ENCODE measurements at regions not wholly inside any gene's neighbourhood (a gene's known extent, or its start where the extent isn't known, plus 50 kb on each side); places are given as distances from the start of the nearest gene placed in this dataset.
"Not testable (repeated sequence)": the region's sequence is repeated elsewhere in the genome, so short reads cannot be mapped to it uniquely, and the experiment has no call there.

DNA sequence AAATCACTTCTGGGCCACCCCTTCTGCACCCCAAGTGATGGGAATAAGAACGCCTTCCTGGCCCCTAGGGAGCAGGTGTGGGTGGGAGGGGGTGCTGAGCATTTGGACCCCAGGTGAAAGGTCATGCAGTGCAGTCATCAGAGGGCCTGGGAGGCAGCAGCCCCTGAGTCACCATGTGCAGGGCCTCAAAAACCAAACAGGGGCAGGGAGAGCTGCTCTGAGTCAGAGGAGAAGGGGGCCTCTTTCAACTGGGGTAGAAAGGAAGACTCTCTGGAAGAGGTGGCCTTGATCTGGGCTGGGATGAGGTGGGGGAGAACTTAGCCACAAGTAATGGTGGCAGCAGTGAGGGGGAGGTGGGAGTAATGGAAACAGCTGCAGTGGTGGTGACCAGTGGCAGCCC is 164.3 kb downstream of the BUB3 start:
- DNase-seq (ENCODE audit: low read depth in 2 of 2), result no peak

DNA sequence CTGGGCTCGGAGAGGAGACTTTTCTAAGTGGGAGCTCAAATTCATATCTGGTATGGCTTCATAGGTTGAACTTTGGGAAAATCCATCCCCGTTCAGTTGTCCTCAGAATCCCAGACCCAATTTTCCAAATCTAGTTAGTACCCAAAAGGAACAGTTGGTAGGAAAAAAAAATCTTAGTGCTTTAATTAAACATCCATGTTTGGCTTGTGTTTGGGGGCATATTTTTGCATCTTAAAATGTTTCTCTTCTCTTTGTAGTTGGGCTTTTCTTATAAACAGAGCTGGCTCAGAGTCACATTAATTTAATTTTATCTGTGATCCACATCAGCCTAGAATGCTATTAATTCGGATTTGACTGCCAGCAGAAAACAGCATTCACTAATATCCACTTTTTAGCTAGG is 165.9 kb downstream of the BUB3 start:
- DNase-seq (ENCODE audit: low read depth in 2 of 2), result no peak

DNA sequence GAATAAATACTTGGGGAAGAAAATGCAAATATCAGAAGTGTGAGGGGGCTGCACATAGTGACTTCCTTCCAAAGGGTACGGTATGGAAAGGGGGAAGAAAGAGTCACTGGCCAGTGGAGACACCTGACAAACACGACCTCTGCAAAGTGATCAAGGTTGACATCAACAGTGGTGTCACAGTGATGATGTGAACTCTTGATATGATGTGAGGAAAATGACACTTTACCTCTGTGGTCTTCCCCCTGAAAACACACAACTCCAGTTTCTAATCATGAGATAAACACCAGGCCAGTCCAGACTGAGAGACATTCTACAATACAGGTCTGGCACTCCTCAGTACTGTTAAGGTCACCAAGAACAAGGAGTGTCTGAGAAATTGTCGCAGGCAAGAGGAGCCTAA is 169.7 kb downstream of the BUB3 start:
- no peak for DNase-seq (ENCODE audit: low read depth in 2 of 2)

DNA sequence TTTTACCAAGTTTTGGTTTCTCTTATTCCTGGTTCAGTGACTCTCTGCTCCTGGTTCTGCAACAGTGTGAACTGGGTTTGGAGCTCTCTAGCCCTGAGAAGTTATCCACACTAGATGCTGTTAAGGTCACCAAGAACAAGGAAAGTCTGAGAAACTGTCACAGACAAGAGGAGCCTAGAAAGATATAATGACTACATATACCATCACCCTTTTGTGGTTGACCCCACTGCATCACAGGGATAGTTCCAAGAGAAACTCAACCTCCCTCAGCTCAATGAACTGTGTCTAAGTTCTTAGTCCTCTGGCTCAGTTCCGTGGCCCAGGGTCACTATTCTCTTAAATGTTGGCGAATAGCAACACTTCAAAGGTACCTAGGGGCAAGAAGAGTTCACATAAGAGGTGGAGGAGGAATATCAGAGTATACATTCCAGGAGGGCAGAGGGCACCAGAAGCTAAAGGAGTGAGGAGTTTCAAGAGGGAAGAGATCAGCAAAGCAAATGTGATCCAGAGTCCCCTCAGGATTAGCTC is 171.5 kb downstream of the BUB3 start:
- DNase-seq (ENCODE audit: low read depth in 2 of 2), result no peak

DNA sequence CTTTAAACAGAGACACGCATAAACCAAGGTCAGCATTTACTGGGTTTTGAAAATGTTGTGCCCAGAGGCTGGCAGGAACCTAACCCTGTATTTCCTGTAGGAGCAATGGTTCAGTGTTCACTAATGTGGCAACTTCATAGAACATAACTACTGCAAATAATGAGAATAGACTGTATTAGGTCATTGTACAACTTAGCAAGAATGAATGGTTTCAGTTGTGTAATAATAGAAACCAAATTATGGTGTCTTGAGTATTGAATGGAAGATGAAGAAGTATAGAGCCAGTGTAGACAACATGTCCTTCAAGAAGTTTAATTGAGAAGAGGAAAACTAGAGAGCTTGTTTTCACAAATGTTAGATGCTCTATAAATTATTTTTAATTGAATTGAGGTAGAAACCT is 172.5 kb downstream of the BUB3 start:
- DNase-seq (ENCODE audit: low read depth in 2 of 2), result no peak

DNA sequence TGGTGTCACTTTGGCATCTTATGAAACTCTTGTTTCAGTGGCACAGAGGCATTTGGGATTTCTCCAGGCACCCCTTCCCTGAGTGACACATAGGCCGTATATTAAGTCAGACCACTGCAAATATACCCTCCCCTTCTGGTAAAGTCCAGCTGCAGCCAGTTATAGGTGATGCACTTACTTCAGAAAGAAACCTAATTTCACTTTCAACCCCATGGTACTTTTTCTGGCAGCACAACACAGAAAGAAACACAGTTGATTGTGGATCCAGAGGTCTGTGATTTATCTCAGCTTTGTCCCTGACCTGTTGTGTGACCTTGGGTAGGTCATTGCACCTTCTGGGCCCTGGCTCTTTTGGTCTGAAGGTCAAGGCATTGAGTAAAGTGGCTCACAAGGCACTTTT is 173.2 kb downstream of the BUB3 start:
- no peak for DNase-seq (ENCODE audit: low read depth in 2 of 2)

DNA sequence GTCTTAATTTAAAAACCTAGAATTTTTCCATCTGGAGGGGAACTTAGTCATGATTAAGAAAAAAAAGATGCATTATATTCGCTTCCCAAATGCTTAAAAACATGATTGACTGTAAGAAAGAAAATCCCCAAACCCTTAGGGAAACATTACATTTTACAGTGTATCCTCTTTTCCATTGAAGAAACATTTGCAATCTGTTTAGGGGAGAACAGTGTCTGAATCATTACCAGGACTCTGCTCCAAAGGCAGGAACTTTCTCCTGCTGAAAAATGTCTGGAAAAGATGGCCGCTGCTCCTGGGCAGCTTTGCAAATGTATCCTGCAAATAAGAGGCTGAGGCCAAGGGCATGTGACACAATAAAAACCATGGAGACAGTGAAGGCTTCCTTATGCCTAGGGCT is 173.7 kb downstream of the BUB3 start:
- no peak for DNase-seq (ENCODE audit: low read depth in 2 of 2)

DNA sequence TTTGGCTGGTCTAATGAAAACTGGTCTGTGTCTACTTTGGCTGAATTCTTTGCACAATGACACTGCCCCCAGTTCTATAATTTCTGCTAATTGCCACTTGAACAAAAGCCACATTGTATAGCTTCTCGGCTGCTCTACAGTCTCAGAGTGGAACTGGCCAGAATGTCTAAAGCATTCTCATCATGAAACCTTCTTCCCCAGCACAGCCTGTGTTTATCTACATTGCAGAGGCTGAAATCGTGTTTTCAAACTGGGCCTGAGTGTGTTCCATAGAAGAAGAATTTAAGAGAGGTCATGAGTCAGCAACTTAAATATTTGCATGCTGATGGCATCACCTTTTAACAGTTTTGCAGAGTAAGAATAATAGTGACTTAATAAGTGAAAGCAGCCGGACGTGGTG is 177.2 kb downstream of the BUB3 start:
- no peak for DNase-seq (ENCODE audit: low read depth in 2 of 2)

DNA sequence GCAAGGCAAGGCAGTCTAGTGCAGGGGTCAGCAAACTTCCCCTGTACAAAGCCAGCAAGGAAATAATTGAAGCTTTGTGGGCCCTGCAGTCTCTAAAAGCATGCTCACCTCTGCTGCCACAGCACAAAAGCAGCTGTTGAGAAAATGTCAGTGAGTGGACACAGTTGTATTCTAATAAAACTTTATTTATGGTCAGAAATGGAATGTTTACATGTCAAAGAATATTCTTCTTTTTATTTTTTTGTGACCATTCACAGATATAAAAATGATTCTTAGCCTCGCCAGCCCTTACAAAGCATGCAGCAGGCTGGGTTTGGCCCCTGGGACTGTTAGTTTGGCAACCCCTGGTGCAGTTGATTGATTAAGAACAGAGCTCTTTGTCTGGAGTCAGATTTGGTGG is 192.4 kb downstream of the BUB3 start:
- DNase-seq (ENCODE audit: low read depth in 2 of 2), result no peak

DNA sequence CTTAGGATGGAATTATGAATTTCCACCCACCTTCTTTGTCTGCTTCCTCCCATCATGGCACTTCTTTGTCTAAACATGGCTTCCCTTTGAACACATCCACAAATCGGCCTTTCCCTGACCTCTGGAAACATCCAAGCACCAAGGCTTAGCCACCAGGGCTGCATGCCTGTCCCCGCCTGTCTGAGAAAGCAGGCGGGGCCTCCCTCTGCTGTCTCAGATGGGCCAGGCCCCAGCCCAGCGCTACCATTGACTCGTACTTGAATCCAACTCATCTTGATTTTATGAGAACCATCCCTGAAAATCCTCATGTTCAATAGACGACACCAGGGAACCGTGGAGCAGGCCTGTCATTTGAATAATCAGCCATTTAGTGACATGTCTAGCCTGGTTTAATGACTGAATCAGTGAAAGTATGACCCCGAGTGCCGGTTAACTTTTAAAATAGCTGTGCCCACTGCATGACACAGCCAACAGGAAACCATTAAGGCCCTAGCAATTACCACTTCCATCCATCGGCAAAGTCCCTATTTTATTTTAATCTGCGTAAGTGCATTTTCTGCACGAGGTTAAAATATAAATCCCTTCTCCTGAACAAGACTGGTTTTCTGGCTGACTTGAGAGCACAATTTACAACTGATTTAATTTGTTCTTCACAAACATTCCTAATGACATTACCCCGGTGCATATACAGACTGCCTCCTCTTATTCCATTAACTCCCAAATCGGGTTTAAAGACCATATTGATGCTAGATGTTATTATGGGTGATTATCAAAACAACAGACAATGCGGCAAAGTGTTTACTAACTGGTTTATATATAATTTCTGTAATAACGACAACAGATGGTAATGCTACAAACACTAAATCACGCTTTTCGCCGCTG is 194.7 kb downstream of the BUB3 start:
- DNase-seq (ENCODE audit: low read depth in 2 of 2), result no peak

DNA sequence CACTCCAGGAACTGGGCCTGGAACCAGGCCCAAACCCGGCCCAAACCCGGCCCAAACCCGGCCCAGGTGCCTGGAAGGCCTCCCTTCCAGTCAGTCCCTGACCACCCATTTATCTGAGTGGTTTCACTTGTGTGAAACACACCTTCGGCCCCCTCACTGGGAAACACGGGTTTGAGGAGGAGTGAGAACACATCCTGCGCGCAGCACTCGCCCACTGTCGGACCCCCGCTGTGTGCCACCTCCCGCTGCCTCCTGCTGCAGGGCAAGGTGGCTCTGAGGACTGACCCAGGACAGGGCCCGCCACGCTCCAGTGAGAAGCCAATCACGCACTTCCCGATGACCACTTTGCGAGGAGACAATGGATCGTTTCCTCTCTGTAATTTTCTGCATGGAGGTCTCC is 197.5 kb downstream of the BUB3 start:
- DNase-seq (ENCODE audit: low read depth in 2 of 2), result no peak

DNA sequence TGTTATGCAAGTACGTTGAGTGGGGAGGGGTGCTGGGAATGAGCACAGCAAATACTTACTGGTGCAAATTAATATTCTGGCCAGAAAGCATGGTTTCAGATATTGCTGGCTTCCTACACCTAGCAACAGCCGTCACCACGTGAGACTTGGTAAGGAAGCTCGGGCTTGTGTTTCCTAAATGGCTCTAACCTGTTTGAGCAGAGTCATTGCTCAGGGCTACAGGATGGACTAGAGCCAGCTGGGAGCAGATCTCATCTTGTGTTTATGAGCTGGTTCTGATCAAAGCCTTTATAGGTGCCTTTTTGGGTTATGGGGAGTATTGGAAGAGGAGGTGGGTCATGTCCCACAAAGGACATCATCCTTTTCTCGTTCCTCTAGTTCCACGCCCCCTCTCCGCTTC is 200.3 kb downstream of the BUB3 start:
- no peak for DNase-seq (ENCODE audit: low read depth in 2 of 2)

DNA sequence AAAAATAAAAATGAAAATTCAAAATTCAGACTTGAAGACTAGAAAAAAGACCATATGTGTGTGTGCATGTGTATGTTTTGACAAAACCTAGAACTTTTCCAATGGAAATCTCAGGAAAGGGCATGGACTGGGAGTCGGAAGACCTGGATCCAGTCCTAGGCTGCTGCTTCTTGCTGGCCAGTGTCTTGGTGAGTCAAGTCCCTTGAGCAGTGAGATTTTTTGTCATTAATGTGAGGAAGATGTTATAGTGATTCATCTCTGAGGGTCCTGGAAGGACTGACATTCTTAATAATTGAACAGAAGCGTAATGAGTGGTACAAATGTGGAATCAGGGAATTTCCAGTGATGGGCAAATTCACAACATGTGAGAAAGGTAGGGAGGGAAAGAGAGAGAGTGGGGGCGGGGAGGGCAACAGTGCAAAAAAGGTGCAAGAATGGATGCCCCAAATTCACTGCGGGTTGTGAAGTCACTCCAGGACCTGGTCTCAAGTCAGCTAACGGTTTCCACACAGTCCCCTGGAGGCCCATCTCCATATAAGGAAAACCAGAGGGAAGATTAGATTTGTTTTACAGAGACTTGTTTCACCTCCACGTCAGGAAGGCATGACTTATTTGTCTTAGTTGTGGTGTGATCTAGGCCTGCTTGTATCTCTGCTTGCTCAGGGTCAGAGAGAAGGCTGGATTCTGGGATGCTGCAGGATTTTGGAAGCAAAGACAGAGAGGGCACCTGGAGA is 201.7 kb downstream of the BUB3 start:
- DNase-seq (ENCODE audit: low read depth in 2 of 2), result no peak

DNA sequence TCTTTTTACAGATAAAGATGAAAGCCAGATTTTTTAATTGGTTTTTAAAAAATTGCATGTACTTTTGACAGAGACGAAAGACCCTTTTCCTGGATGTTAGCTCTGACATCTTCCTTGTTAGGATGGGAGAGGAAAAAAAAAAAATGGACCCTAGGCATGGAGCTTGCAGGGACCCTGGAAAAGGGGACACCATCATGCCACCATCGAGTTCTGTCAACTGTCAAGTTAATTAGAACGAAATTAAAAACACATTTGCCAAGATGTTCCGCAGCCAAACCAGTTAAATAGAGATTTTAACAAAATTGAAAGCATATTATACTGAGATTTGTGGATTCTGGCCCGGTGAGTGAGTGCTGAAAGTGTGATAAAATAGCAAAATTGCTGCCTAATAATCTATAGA is 202.6 kb downstream of the BUB3 start:
- no peak for DNase-seq (ENCODE audit: low read depth in 2 of 2)

DNA sequence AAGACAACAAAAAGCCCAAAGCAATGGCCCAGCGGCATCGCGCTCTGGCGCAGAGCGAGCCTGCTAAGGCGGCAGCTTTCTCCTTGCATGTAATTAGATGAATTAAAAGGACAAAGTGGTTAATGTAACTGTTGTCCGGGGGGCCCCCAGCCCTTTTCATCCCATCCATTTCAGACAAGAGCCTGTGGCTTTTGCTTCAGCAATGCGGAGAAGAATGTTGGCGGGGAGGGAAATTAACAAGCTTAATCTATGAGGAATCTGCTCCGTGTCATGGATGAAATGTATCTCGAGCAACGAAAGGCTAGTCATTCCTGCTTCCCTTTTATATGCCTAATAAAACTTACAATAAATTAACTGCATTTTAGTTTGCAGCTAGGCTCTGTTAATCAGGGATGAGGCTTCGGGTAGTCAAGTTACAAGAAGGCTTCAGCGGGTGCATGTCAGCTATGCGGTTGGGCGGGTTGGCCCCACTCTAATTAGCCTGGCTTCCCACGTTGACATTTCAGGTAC is 203.3 kb downstream of the BUB3 start:
- no peak for DNase-seq (ENCODE audit: low read depth in 2 of 2)

DNA sequence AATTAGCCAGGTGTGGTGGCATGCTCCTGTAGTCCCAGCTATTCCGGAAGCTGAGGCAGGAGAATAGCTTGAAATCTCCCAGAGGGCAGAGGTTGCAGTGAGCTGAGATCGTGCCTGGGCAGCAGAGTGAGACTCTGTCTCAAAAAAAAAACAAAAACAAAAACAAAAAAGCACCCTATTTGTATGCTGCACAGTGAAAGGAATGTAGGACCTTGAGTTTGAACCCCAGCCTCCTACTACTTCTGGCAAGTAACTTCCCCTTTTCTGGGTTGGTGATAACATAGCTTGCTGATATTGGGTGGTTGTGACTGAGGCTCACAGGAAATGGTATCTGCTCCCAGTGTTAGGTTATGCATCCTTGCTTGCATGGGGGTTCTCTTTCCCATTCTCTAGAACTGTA is 205.3 kb downstream of the BUB3 start:
- no peak for DNase-seq (ENCODE audit: low read depth in 2 of 2)

DNA sequence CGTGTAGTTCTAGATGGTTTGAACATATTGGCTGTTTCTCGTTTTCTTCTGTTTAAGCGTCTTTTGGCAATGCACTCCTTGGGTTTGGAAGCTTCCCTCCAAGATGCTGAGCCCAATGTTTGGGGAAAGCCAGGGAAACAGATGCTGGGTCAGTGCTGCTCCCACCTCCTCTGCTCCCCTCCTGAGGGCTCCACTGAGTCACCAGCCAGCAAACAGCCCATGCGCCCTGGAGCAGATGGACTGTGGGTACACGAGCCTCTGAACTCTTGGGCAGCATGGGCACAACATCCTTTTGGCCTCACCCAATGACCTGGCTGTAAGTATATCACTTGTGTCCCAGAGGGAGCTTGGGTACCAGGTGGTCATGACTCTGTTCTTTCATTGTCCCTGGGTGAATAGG is 207.6 kb downstream of the BUB3 start:
- DNase-seq (ENCODE audit: low read depth in 2 of 2), result no peak

DNA sequence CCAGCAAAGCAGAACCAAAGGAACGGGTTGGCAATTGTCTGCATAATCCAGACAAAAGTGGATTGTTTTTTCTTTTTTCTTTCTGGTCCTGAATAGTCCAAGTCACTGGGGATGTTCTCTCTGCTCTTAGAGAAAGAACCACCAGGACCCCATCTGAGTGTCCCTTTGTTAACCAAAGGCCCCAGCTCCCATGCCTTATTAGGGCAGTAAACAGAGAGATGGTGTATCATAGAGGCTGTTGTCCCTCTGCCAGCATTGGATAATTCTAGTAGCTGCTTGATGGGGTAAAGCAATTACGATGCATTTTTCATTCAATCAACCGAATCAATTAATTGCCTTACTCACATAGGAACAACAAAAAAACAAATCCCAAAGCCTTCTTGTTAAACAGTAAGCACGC is 213.0 kb downstream of the BUB3 start:
- DNase-seq (ENCODE audit: low read depth in 2 of 2), result no peak

DNA sequence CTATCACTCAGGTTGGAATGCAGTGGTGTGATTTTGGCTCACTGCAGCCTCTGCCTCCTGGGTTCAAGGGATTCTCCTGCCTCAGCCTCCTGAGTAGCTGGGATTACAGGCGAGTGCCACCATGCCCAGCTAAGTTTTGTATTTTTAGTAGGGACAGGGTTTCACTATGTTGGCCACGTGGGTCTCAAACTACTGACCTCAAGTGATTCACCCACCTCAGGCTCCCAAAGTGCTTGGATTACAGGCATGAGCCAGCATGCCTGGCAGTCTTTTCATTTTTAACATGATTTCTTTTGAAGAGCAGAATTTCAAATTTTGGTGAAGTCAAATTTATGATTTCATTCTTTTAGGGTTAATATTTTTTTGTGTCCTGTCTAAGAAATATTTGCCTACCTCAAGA is 217.4 kb downstream of the BUB3 start:
- DNase-seq (ENCODE audit: low read depth in 2 of 2), result not testable (repeated sequence)

DNA sequence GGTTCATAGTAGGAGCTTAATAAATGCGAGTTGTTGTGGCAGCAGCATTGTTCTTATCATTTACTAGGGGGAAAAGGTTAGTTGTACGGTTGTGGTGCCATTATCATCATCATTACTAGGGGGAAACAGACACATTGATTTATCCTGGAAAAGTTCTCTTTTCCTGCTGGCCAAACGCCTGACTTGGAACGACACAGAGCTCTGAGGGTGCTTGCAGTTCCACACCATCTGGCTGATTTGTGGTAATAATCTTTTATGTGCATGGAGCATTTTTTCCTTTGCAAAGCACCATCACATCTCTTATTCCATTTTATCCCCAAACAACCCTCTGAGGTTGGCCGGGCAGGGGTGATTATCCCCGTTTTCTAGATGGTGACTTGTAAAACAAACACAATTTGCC is 219.4 kb downstream of the BUB3 start:
- DNase-seq (ENCODE audit: low read depth in 2 of 2), result no peak

DNA sequence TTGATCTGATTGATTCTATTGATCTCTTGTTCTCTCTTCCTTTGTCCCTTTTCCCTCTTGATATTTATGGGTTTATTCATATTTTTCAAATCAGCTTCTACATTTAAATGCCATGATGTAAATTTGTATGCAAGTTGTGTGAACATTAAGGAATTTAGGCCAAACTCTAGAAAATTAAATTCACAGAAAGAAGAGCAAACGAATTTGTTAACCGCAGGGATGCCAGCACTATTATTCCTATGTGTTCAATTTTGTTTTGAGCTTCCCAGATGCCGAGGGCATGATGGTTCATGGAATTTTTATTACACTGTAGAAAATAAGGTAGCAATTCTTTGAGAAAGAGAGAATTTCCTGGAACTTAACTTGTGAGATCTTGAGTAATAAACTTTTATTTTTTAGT is 220.9 kb downstream of the BUB3 start:
- DNase-seq (ENCODE audit: low read depth in 2 of 2), result no peak

DNA sequence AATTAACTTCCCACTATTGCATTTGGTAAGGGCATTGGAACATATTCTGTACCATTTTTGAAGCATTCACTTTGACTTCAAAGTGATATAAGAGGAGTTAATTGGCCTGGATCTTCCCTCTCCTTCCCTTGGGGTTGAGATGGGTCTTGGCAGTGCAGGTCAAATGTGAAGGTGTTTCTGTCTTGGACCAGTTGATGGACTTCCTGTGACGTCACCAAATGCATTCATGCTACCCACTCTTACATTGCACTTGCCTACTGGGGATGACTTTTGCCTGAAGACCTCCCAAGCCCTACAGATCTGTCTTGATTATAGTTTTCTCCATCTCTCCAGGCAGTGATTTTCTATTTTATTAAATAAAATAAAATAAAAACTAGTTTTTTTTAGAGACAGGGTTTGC is 221.5 kb downstream of the BUB3 start:
- no peak for DNase-seq (ENCODE audit: low read depth in 2 of 2)

DNA sequence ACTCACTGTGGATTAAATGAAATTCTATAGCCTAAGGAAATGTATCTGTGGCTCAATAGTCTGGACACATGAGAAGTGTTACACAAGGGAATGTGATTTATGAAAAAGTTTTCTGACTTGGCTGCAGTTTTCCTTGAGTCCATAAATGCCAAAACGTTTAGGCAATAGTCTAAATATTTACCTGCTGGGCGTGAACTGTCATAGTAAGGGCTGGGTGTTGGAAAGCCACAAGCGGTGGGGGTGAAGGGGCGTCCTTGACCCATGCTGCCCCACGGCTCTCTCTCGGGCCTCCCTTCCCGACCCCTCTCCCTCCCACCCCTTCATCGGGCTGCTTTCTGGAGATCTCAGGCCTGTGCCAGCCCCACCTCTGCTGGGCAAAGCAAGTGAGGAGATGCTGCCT is 223.7 kb downstream of the BUB3 start:
- no peak for DNase-seq (ENCODE audit: low read depth in 2 of 2)

All from activated CD4-positive, alpha-beta T cell treated with anti-CD3 and anti-CD28 coated beads for 24 hours (primary cell).